GM21786 (cell line): ENCODE measurements at regions not wholly inside any gene's neighbourhood (a gene's known extent, or its start where the extent isn't known, plus 50 kb on each side); places are given as distances from the start of the nearest gene placed in this dataset.

Source experiments
- ATAC-seq: cut with Tn5 transposase; IDR thresholded peaks from one replicate; pipeline ENCODE4 v1.9.1; 2021; ENCODE audit not compliant: unreplicated experiment

- ATAC-seq = no peak
Observed at GRCh38 chr2:7983912-7984311, 697.9 kb upstream of the ID2 start.

GRCh38 chr2:7984693-7985353 is 697.0 kb upstream of the ID2 start:
- no peak for ATAC-seq

- no peak for ATAC-seq
Observed at GRCh38 chr2:7986431-7986830, 695.4 kb upstream of the ID2 start.

- no peak for ATAC-seq
Observed at GRCh38 chr2:7987992-7988391, 693.9 kb upstream of the ID2 start.

- ATAC-seq = no peak
Observed at GRCh38 chr2:7988440-7988839, 693.4 kb upstream of the ID2 start.

- no peak for ATAC-seq
Observed at GRCh38 chr2:7989823-7990222, 692.0 kb upstream of the ID2 start.

GRCh38 chr2:7992612-7993602 is 688.9 kb upstream of the ID2 start:
- ATAC-seq = no peak

GRCh38 chr2:7994397-7994951 is 687.4 kb upstream of the ID2 start:
- ATAC-seq = no peak

- ATAC-seq = no peak
Observed at GRCh38 chr2:7997279-7997678, 684.6 kb upstream of the ID2 start.

- ATAC-seq = no peak
Observed at GRCh38 chr2:7999683-8000476, 682.0 kb upstream of the ID2 start.

GRCh38 chr2:8000870-8001269 is 681.0 kb upstream of the ID2 start:
- ATAC-seq = no peak

- no peak for ATAC-seq
Observed at GRCh38 chr2:8002765-8003393, 679.0 kb upstream of the ID2 start.

GRCh38 chr2:8003462-8004075 is 678.3 kb upstream of the ID2 start:
- no peak for ATAC-seq

- no peak for ATAC-seq
Observed at GRCh38 chr2:8004250-8004681, 677.6 kb upstream of the ID2 start.

- ATAC-seq = no peak
Observed at GRCh38 chr2:8006181-8006580, 675.7 kb upstream of the ID2 start.

- no peak for ATAC-seq
Observed at GRCh38 chr2:8006626-8007025, 675.2 kb upstream of the ID2 start.

- ATAC-seq = no peak
Observed at GRCh38 chr2:8009010-8009597, 672.8 kb upstream of the ID2 start.

GRCh38 chr2:8015848-8016600 is 665.8 kb upstream of the ID2 start:
- ATAC-seq = no peak

- ATAC-seq = no peak
Observed at GRCh38 chr2:8016688-8017087, 665.2 kb upstream of the ID2 start.
